ENCODE measurements at regions not wholly inside any gene's neighbourhood (a gene's known extent, or its start where the extent isn't known, plus 50 kb on each side); places are given as distances from the start of the nearest gene placed in this dataset.

DNA sequence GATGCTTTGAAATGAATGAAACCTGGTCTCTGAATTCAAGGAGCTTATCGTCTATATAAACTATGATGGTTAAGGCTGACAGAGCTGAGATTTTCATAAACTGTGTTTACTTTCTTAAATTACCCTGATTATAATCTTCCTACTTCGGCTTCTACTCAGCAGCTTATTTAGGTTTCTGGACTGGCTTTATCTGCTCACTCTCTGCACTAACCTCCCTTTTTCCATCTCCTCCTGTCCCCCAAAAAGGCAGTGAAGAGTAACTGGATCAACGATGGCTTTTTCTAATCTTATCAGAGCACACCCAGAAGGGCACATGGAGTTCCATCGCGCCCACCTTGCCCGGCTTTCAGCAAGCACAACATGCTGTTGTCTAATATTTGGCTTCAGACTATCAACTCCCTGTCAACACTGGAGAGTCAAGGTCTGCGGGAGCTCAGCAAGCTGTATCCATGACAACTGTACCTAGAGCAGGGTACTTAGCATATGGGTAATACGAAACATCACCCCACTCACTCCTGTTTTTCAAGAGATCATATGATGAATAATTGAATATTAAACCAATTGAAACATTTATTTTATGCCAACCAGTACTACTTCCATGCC is 417.3 kb downstream of the GABRB3 start:
- DNase-seq (ENCODE audit: low spot score in 2 of 2) = no peak
- Histone ChIP-seq H3K36me3 (replicated peaks) (no peaks in the 10 kb centered on the region), H3K4me3 (no peak overlapping the region), H3K27me3 (ENCODE audit: low read depth) (peaks cover 3% of the 10 kb centered on the region; the same call in 1 of the 2 replicates), H3K4me1 (no peaks in the 10 kb centered on the region), H3K9me3 (no peaks in the 10 kb centered on the region)
- in situ Hi-C loops (cut with MboI; ENCODE audit: low sequenced_read_pairs) = no loop called here

GRCh38 chr15:26352909-26353308 is 420.0 kb downstream of the GABRB3 start:
- Histone ChIP-seq H3K9me3 (no peaks in the 10 kb centered on the region), H3K4me3 (no peak overlapping the region), H3K36me3 (replicated peaks) (no peaks in the 10 kb centered on the region), H3K27me3 (ENCODE audit: low read depth) (peaks cover 3% of the 10 kb centered on the region; the same call in 1 of the 2 replicates), H3K4me1 (no peaks in the 10 kb centered on the region)
- in situ Hi-C loops (cut with MboI; ENCODE audit: low sequenced_read_pairs) = no loop called here
- no peak for DNase-seq (ENCODE audit: low spot score in 2 of 2)

DNA sequence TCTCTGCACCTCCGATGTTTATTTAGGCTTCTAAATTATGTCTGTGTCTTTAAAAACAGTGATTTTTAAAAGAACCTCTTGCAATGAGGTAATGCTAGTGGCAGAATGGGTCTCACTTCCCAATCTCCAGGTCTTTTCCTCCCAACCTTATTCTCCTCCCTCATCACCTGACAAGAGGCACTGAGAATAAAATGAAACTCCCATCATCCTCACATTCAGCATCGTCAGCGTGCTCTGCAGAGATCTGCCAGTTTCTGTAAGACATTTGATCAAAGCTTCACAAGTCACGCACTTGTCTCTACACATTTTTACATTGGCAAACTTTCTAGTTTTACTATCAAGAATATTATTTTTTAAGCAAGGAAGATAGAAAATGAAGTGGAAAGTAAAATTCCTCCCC is 420.5 kb downstream of the GABRB3 start:
- peaks cover 3% of the 10 kb centered on the region; the same call in 1 of the 2 replicates for H3K27me3 ChIP-seq (ENCODE audit: low read depth)
- H3K4me1 ChIP-seq = no peaks in the 10 kb centered on the region
- H3K4me3 ChIP-seq = no peak overlapping the region
- no peaks in the 10 kb centered on the region for H3K36me3 ChIP-seq (replicated peaks)
- no peaks in the 10 kb centered on the region for H3K9me3 ChIP-seq
- in situ Hi-C loops (cut with MboI; ENCODE audit: low sequenced_read_pairs) = no loop called here
- no peak for DNase-seq (ENCODE audit: low spot score in 2 of 2)

GRCh38 chr15:26325495-26325894 is 447.4 kb downstream of the GABRB3 start:
- DNase-seq (ENCODE audit: low spot score in 2 of 2) = peak; percentile 56 to 97
- peaks cover 11% of the 10 kb centered on the region for H3K4me1 ChIP-seq
- H3K9me3 ChIP-seq = no peaks in the 10 kb centered on the region
- H3K4me3 ChIP-seq = no peak overlapping the region
- in situ Hi-C loops (cut with MboI; ENCODE audit: low sequenced_read_pairs) = no loop called here
- no peaks in the 10 kb centered on the region for H3K27me3 ChIP-seq (ENCODE audit: low read depth)
- H3K36me3 ChIP-seq (replicated peaks) = no peaks in the 10 kb centered on the region

DNA sequence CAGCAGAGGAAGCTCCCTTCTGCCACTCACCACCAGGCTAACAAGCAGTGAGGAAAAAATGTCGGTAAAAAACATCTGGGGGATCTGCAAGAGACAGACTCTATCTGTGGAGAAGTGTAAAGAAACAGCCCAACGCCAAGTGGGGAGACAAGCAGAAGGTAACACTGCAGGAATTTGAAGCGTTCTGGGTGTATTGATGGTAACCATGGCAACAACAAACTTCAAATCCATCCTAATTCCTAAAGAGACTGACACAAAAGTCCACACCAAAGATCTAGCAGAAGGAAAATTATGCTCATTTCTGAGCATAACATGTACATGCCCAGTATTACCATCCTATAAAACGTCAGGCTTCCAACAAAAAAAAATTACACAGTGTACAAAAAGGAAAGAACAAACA is 449.3 kb downstream of the GABRB3 start:
- Histone ChIP-seq H3K4me1 (peaks cover 11% of the 10 kb centered on the region), H3K9me3 (no peaks in the 10 kb centered on the region), H3K27me3 (ENCODE audit: low read depth) (no peaks in the 10 kb centered on the region), H3K4me3 (no peak overlapping the region), H3K36me3 (replicated peaks) (no peaks in the 10 kb centered on the region)
- in situ Hi-C loops (cut with MboI; ENCODE audit: low sequenced_read_pairs) = no loop called here
- no peak for DNase-seq (ENCODE audit: low spot score in 2 of 2)

DNA sequence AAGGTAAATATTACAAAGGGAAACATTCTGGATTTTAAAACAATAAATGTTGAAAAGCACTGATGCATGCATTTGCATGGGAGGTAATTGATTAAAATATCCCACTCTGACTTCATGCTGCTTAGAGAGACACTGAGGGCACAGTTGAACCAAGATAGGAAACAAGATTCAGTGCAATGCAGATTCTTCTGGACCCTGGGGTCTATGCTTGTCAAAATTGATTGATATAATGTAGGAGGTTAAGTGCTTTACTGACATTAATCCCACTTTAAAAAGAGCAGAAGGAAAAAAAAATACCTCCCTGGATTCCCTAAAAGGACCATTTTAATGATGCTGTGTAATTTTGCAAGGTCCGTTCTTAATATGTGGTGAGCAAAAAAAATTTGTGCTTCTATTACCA is 454.2 kb downstream of the GABRB3 start:
- in situ Hi-C loops (cut with MboI; ENCODE audit: low sequenced_read_pairs) = no loop called here
- H3K36me3 ChIP-seq (replicated peaks) = no peaks in the 10 kb centered on the region
- no peak for DNase-seq (ENCODE audit: low spot score in 2 of 2)
- no peaks in the 10 kb centered on the region for H3K4me1 ChIP-seq
- H3K9me3 ChIP-seq = no peaks in the 10 kb centered on the region
- H3K4me3 ChIP-seq = no peak overlapping the region
- no peaks in the 10 kb centered on the region for H3K27me3 ChIP-seq (ENCODE audit: low read depth)

- in situ Hi-C loops (cut with MboI; ENCODE audit: low sequenced_read_pairs) = no loop called here
- no peaks in the 10 kb centered on the region for H3K4me1 ChIP-seq
- no peaks in the 10 kb centered on the region for H3K36me3 ChIP-seq (replicated peaks)
- no peak for DNase-seq (ENCODE audit: low spot score in 2 of 2)
- H3K4me3 ChIP-seq = no peak overlapping the region
- no peaks in the 10 kb centered on the region for H3K9me3 ChIP-seq
- H3K27me3 ChIP-seq (ENCODE audit: low read depth) = no peaks in the 10 kb centered on the region
Measured at GRCh38 chr15:26314577-26314976, 451.4 kb upstream of the ATP10A start.

DNA sequence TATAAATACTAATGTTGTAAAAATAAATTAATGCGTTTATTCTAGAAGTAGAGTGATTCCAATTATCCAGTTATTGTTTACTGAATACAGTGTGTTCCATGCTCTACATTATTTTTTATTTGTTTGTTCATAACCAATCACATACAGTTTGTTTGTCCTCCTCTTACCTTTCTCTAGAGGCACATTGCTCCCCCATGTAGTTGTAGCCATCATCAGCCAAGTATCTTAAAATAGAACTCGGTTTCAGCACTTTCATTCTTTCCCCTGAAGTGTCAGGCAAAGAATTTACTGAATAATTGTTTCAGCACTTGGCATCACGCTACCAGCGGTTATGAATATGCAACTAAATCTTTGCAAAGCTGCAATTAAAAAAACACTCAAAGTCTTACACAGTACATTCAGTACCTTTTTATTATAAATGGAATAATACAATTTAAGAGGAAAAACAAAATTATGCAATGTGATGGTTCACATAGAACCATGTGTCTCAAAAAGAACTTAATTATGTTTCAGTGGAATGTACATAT is 448.6 kb upstream of the ATP10A start:
- Histone ChIP-seq H3K9me3 (no peaks in the 10 kb centered on the region), H3K36me3 (replicated peaks) (no peaks in the 10 kb centered on the region), H3K27me3 (ENCODE audit: low read depth) (no peaks in the 10 kb centered on the region), H3K4me3 (no peak overlapping the region), H3K4me1 (no peaks in the 10 kb centered on the region)
- in situ Hi-C loops (cut with MboI; ENCODE audit: low sequenced_read_pairs) = no loop called here
- no peak for DNase-seq (ENCODE audit: low spot score in 2 of 2)

DNA sequence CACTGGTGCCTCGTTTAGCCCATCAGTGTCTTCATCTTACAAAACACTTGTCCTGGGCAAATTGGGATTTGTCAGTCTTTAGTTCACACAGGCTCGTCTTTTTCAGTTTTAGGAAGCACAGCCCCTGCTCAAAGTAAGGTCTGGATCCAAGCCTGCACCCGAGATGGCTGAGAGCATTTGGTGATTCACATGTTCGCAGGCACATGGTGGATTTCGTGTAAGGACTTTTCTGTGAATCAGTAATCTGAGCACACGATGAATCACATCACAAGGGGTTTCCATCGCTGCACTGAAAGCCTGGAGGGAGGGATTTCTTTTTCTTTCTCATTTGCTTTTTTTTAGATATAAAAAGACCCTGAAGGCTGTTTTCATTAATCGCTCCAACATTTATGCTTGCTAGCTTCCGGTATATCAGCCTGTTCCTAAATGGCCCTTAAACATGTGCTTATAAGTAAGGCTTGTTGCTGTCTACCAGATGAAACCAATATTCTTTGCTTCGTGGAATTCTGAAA is 435.6 kb upstream of the ATP10A start:
- no peak for DNase-seq (ENCODE audit: low spot score in 2 of 2)

GRCh38 chr15:26298010-26298658 is 435.0 kb upstream of the ATP10A start:
- in situ Hi-C loops (cut with MboI; ENCODE audit: low sequenced_read_pairs) = no loop called here
- no peaks in the 10 kb centered on the region for H3K4me1 ChIP-seq
- no peak for DNase-seq (ENCODE audit: low spot score in 2 of 2)
- no peaks in the 10 kb centered on the region for H3K9me3 ChIP-seq
- no peak overlapping the region for H3K4me3 ChIP-seq
- H3K36me3 ChIP-seq (replicated peaks) = no peaks in the 10 kb centered on the region
- H3K27me3 ChIP-seq (ENCODE audit: low read depth) = no peaks in the 10 kb centered on the region

More for the DNA sequence above, 435.6 kb upstream of the ATP10A start:
- no peaks in the 10 kb centered on the region for H3K36me3 ChIP-seq (replicated peaks)
- H3K9me3 ChIP-seq = no peaks in the 10 kb centered on the region
- H3K4me3 ChIP-seq = no peak overlapping the region
- in situ Hi-C loops (cut with MboI; ENCODE audit: low sequenced_read_pairs) = no loop called here
- no peaks in the 10 kb centered on the region for H3K4me1 ChIP-seq
- H3K27me3 ChIP-seq (ENCODE audit: low read depth) = no peaks in the 10 kb centered on the region

GRCh38 chr15:26295336-26296085 is 432.4 kb upstream of the ATP10A start:
- H3K4me1 ChIP-seq = no peaks in the 10 kb centered on the region
- no peaks in the 10 kb centered on the region for H3K36me3 ChIP-seq (replicated peaks)
- no peak for DNase-seq (ENCODE audit: low spot score in 2 of 2)
- in situ Hi-C loops (cut with MboI; ENCODE audit: low sequenced_read_pairs) = no loop called here
- no peak overlapping the region for H3K4me3 ChIP-seq
- no peaks in the 10 kb centered on the region for H3K9me3 ChIP-seq
- no peaks in the 10 kb centered on the region for H3K27me3 ChIP-seq (ENCODE audit: low read depth)

DNA sequence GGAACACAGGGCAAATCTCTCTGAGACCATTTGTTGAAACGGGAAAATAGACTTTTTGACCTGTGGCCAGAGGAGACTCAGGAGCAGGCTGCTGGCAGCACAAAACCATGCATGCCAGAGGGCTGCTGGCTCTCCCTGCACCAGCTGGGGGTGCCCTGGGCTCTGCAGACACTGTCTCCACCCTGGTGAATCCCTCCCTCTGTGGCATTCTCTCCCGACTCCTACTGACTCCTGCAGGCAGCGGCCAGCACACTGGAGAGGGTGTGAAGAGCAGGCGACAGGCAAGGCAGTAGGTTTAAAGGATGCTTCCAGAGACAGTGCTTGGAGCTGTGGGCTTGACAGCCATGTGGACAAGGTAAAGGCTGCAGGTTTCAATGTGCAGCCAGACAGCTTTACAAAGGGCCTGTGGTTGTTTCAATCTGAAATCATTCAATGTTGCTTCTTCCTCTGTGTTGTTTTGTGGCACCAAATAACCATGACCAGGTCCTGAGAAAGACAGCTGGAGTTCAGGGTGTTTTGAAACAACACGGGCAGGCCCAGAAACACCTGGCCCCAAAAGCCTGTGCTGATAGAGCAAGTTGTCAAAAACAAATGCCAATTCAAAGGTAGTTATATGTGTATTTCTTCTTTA is 431.0 kb upstream of the ATP10A start:
- in situ Hi-C loops (cut with MboI; ENCODE audit: low sequenced_read_pairs) = no loop called here
- Histone ChIP-seq H3K4me3 (no peak overlapping the region), H3K9me3 (no peaks in the 10 kb centered on the region), H3K27me3 (ENCODE audit: low read depth) (no peaks in the 10 kb centered on the region), H3K4me1 (no peaks in the 10 kb centered on the region), H3K36me3 (replicated peaks) (no peaks in the 10 kb centered on the region)
- no peak for DNase-seq (ENCODE audit: low spot score in 2 of 2)

DNA sequence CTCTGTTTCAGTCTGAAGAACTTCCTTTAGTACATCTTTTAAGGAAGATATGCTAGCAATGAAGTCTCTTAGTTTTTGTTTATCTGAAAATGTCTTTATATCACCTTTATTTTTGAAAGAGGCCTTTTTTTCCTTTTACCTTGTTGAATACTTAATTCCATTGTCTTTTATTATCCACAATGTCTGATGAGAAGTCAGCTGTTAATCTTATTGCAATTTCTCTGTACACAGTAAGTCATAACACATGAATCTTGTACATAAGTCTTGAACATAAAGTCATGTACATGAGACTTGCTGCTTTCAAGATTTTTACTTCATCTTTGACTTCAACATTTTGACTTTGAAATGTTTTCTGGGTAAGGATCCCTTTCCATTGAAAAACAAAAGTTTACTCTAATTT is 424.3 kb upstream of the ATP10A start:
- H3K9me3 ChIP-seq = no peaks in the 10 kb centered on the region
- H3K4me1 ChIP-seq = no peaks in the 10 kb centered on the region
- no peaks in the 10 kb centered on the region for H3K36me3 ChIP-seq (replicated peaks)
- DNase-seq (ENCODE audit: low spot score in 2 of 2) = no peak
- H3K27me3 ChIP-seq (ENCODE audit: low read depth) = no peaks in the 10 kb centered on the region
- in situ Hi-C loops (cut with MboI; ENCODE audit: low sequenced_read_pairs) = no loop called here
- H3K4me3 ChIP-seq = no peak overlapping the region

Measured in HAP-1 (cell line).